GM23248 (cell line): ENCODE measurements at regions not wholly inside any gene's neighbourhood (a gene's known extent, or its start where the extent isn't known, plus 50 kb on each side); places are given as distances from the start of the nearest gene placed in this dataset.

Experiments
- EZH2 ChIP-seq: fragments of 200-600 bp; sonication (generic); IDR thresholded peaks from 2 replicates; pipeline ENCODE4 v1.6.1; 2018; ENCODE audit warnings: antibody characterized with exemption, mild to moderate bottlenecking; ENCODE audit not compliant: insufficient read depth, poor library complexity, severe bottlenecking
- EZH2phosphoT487 ChIP-seq: fragments of 200-600 bp; sonication (generic); IDR thresholded peaks from 2 replicates; pipeline ENCODE4 v1.6.1; 2018; ENCODE audit warnings: antibody characterized with exemption, moderate library complexity, mild to moderate bottlenecking, low read depth; ENCODE audit not compliant: insufficient read depth

- no peak for TF ChIP-seq EZH2
- no peak for TF ChIP-seq EZH2phosphoT487
Measured at GRCh38 chr3:102715030-102715697, 280.3 kb downstream of the ZPLD1 start.
